KMS-11 (cell line): ENCODE measurements at regions not wholly inside any gene's neighbourhood (a gene's known extent, or its start where the extent isn't known, plus 50 kb on each side); places are given as distances from the start of the nearest gene placed in this dataset.
"Not testable (repeated sequence)": the region's sequence is repeated elsewhere in the genome, so short reads cannot be mapped to it uniquely, and the experiment has no call there.

Experiments used
- H2AFZ ChIP-seq: fragments of 200-600 bp; sonication (generic); 2 replicates; pipeline ENCODE4 v1.6.1; 2016; ENCODE audit warnings: antibody characterized with exemption, mixed run types, low read depth
- H3K27ac ChIP-seq: fragments of 200-600 bp; sonication (generic); 2 replicates; pipeline ENCODE4 v1.6.1; 2016; ENCODE audit warnings: mild to moderate bottlenecking, mixed run types
- H3K27me3 ChIP-seq: fragments of 200-600 bp; sonication (generic); 2 replicates; pipeline ENCODE4 v1.6.1; 2017; ENCODE audit warnings: mild to moderate bottlenecking, low read depth, mixed run types, moderate library complexity; ENCODE audit not compliant: insufficient read depth
- H3K36me3 ChIP-seq: fragments of 200-600 bp; sonication (generic); 2 replicates; pipeline ENCODE4 v1.6.1; 2017; ENCODE audit warnings: mild to moderate bottlenecking, mixed run types; ENCODE audit not compliant: insufficient read depth
- H3K4me1 ChIP-seq: fragments of 200-600 bp; sonication (generic); 2 replicates; pipeline ENCODE4 v1.6.1; 2016; ENCODE audit warnings: mild to moderate bottlenecking, low read depth, mixed run types; ENCODE audit not compliant: poor library complexity, severe bottlenecking
- H3K4me2 ChIP-seq: fragments of 200-600 bp; sonication (generic); 2 replicates; pipeline ENCODE4 v1.7.0; 2016; ENCODE audit warnings: mild to moderate bottlenecking, mixed run types
- H3K4me3 ChIP-seq: fragments of 200-600 bp; sonication (generic); IDR thresholded peaks from 2 replicates; pipeline ENCODE4 v1.6.1; 2017; ENCODE audit warnings: low read depth, low read length, mixed read lengths; ENCODE audit not compliant: insufficient read depth
- H3K79me2 ChIP-seq: fragments of 200-600 bp; sonication (generic); 2 replicates; pipeline ENCODE4 v1.6.1; 2016; ENCODE audit warnings: low read depth, mixed run types; ENCODE audit not compliant: insufficient read depth
- H3K9ac ChIP-seq: fragments of 200-600 bp; sonication (generic); 2 replicates; pipeline ENCODE4 v1.6.1; 2016; ENCODE audit warnings: mild to moderate bottlenecking, mixed run types
- H4K20me1 ChIP-seq: fragments of 200-600 bp; sonication (generic); 2 replicates; pipeline ENCODE4 v1.6.1; 2016; ENCODE audit warnings: mild to moderate bottlenecking, mixed run types; ENCODE audit not compliant: insufficient read depth
- TF ChIP-seq, protein P1 (sequence below): fragments of 200-600 bp; sonication (generic); conservative IDR thresholded peaks from 2 replicates; pipeline ENCODE4 v1.6.1; 2017; ENCODE audit warnings: low read depth, mild to moderate bottlenecking, antibody characterized with exemption, low read length, moderate library complexity, mixed read lengths

DNA sequence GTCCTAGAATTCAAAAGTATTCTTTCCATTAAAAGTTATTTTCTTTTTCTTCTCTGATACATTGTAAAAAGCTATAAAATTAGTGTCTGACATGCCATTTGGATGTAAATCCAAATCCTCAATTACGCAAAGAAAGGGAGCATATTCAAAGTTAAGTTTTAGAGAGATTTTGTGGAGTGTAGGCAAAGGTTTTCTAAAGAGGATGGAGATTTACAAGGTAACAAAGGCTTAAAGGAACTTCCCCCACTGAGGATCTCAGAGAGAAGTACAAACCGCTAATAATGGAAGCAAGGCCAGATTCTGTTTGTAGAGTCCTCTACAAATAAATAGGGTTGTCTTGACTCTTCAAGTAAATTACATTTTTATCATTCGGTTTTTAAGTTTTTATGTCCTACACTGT is 91.0 kb upstream of the MAPK10 start:
- H3K4me1 ChIP-seq: no peaks in the 10 kb centered on the region
- TF ChIP-seq, protein P1, sequence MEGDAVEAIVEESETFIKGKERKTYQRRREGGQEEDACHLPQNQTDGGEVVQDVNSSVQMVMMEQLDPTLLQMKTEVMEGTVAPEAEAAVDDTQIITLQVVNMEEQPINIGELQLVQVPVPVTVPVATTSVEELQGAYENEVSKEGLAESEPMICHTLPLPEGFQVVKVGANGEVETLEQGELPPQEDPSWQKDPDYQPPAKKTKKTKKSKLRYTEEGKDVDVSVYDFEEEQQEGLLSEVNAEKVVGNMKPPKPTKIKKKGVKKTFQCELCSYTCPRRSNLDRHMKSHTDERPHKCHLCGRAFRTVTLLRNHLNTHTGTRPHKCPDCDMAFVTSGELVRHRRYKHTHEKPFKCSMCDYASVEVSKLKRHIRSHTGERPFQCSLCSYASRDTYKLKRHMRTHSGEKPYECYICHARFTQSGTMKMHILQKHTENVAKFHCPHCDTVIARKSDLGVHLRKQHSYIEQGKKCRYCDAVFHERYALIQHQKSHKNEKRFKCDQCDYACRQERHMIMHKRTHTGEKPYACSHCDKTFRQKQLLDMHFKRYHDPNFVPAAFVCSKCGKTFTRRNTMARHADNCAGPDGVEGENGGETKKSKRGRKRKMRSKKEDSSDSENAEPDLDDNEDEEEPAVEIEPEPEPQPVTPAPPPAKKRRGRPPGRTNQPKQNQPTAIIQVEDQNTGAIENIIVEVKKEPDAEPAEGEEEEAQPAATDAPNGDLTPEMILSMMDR: no peak

DNA sequence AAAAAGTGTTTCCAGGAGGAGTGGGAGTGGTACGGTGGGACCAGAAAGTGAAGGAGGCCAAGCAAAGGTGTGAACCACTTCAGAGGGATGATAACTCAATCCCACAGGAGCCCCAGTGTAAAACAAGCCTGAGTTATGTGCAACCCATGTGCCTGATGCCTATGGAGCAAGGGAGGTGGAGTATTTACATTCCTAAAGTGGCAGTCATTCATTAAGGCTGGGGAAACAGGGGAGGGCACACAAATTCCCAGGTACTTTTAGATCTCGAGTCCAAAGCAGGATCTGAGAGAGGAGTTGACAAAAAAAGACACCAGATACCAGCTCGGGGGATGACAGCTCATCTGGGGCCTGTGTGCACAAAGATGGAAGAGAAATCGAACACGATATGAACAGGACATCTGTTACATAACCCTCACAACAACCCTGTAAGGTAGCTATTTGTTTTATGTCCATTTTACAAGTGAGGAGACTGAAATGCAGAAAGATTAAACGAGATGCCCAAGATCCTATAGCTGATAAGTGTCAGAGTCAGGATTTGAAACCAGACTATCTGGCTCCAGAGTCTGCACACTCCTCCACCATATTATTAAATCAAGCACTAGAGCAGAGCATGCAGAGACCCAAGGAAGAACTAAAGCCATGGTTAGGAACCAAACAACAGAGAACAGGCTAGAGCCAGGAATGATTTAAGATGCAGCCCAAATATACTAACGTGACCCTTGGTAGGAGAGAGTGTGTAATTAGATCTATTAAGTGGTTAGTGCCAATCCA is 91.9 kb upstream of the MAPK10 start:
- no peak overlapping the region for H3K9ac ChIP-seq
- no peak overlapping the region for H2AFZ ChIP-seq
- no peaks in the 10 kb centered on the region for H3K4me1 ChIP-seq
- no peaks in the 10 kb centered on the region for H4K20me1 ChIP-seq
- H3K36me3 ChIP-seq: no peaks in the 10 kb centered on the region
- H3K4me2 ChIP-seq: no peak overlapping the region
- no peaks in the 10 kb centered on the region for H3K27me3 ChIP-seq
- H3K4me3 ChIP-seq: no peak overlapping the region
- no peaks in the 10 kb centered on the region for H3K79me2 ChIP-seq
- TF ChIP-seq, protein P1: no peak
- H3K27ac ChIP-seq: no peak overlapping the region

More for the DNA sequence above, 91.0 kb upstream of the MAPK10 start:
- Histone ChIP-seq H3K4me3 (no peak overlapping the region), H3K36me3 (no peaks in the 10 kb centered on the region), H3K27me3 (no peaks in the 10 kb centered on the region), H2AFZ (no peak overlapping the region), H3K4me2 (no peak overlapping the region), H3K27ac (no peak overlapping the region), H3K9ac (no peak overlapping the region), H3K79me2 (no peaks in the 10 kb centered on the region), H4K20me1 (no peaks in the 10 kb centered on the region)

DNA sequence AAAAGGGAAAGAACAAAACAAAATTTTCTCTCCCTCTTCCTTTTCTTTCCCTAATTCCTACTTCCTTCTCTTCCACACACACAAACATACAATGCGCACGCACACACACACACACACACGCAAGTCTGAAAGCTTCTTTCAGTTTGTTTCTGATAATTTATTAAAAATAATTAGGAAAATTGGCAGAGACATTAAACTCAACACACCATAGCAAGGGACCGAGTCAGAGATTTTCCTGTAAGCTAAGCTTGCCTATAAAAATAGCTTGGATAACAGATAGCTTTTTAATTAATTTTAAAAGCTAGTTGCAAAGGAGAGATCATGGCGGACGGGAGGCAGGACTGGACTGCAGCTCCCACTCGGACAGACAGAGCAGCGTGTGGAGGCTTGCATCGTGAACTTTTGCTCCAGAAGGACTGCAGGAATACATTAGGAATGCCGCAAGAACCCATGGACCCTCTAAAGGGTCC is 92.6 kb upstream of the MAPK10 start:
- H3K4me3 ChIP-seq: no peak overlapping the region
- no peak overlapping the region for H3K4me2 ChIP-seq
- H3K4me1 ChIP-seq: no peaks in the 10 kb centered on the region
- no peaks in the 10 kb centered on the region for H3K79me2 ChIP-seq
- H3K9ac ChIP-seq: no peak overlapping the region
- H4K20me1 ChIP-seq: no peaks in the 10 kb centered on the region
- H3K27me3 ChIP-seq: no peaks in the 10 kb centered on the region
- no peaks in the 10 kb centered on the region for H3K36me3 ChIP-seq
- H2AFZ ChIP-seq: no peak overlapping the region
- TF ChIP-seq, protein P1: no peak
- no peak overlapping the region for H3K27ac ChIP-seq

DNA sequence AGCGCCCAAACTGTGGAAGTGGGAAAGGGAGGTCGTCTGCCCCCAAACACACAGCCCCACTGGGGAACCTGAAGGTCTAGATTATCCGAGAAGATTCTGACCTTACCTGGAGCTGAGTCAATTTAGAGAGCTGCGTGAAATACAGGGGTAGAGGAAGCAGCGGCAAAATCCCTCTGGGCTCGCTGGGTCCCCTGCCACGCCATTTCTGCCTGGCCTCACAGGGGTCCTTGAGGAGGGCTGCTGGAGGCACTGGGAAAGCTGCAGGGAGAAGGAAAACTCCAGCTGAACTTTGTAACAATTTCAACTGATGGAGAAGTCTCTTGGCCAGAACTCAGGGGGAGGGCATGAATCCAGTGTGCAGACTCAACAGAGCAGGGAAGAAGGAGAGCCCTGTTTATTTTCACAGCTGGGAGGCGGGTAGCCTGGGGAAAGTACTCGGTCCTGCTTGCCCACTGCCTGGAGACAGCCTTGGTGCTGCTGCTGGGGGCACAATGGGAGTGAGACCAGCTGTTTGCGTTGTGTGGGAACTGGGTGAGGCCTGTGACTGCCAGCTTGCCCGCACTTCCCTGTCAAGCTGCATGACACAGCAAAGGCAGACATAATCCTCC is 93.2 kb upstream of the MAPK10 start:
- Histone ChIP-seq H3K36me3 (no peaks in the 10 kb centered on the region), H3K79me2 (no peaks in the 10 kb centered on the region), H3K27ac (no peak overlapping the region), H3K9ac (no peak overlapping the region), H3K4me2 (no peak overlapping the region), H2AFZ (no peak overlapping the region), H3K27me3 (no peaks in the 10 kb centered on the region), H3K4me1 (no peaks in the 10 kb centered on the region), H3K4me3 (no peak overlapping the region), H4K20me1 (no peaks in the 10 kb centered on the region)
- TF ChIP-seq, protein P1: no peak

DNA sequence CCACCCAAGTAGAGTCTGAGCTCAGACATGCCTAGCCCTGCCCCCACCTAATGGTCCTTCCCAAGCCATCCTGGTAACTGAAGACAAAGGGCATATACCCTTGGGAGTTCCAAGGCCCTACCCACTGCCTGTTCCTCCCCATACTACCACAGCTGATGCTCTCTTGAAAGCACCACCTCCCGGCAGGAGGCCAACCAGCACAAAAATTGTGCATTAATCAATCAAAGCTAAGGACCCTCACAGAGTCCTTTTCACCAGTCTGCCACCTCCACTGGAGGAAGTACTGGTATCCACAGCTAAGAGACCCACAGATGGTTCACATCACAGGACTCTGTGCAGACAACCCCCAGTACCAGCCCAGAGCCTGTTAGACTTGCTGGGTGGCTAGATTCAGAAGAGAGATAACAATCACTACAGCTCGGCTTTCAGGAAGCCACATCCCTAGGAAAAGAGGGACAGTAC is 93.8 kb upstream of the MAPK10 start:
- not testable (repeated sequence) for H3K4me2 ChIP-seq, H4K20me1 ChIP-seq, H3K27me3 ChIP-seq, H3K36me3 ChIP-seq, H3K79me2 ChIP-seq, H3K9ac ChIP-seq, H3K4me1 ChIP-seq, H3K4me3 ChIP-seq, H3K27ac ChIP-seq, H2AFZ ChIP-seq
